DOHH2 (cell line): ENCODE measurements at regions not wholly inside any gene's neighbourhood (a gene's known extent, or its start where the extent isn't known, plus 50 kb on each side); places are given as distances from the start of the nearest gene placed in this dataset.

Experiments
- H3F3A ChIP-seq: fragments of 200-600 bp; sonication (generic), shearing (Covaris generic); 2 replicates; pipeline ENCODE4 v1.6.0; 2016; ENCODE audit warnings: antibody characterized with exemption, mild to moderate bottlenecking; ENCODE audit not compliant: control insufficient read depth, insufficient read depth
- H3K27ac ChIP-seq: fragments of 200-600 bp; sonication (generic); 2 replicates; pipeline ENCODE4 v1.5.1; 2014; ENCODE audit warnings: low read depth, mild to moderate bottlenecking, low read length, moderate library complexity
- H3K27me3 ChIP-seq: fragments of 200-600 bp; sonication (generic); 2 replicates; pipeline ENCODE4 v1.6.1; 2014; ENCODE audit warnings: mild to moderate bottlenecking, low read length, mixed read lengths; ENCODE audit not compliant: control insufficient read depth
- H3K36me3 ChIP-seq: fragments of 200-600 bp; sonication (generic); 2 replicates; pipeline ENCODE4 v1.6.1; 2014; ENCODE audit warnings: mild to moderate bottlenecking, low read length, moderate library complexity, mixed read lengths; ENCODE audit not compliant: control insufficient read depth
- H3K4me1 ChIP-seq: fragments of 200-600 bp; sonication (generic); 2 replicates; pipeline ENCODE4 v1.6.1; 2014; ENCODE audit warnings: mild to moderate bottlenecking, low read length, mixed read lengths; ENCODE audit not compliant: control insufficient read depth
- H3K4me2 ChIP-seq: fragments of 200-600 bp; sonication (generic); 2 replicates; pipeline ENCODE4 v1.6.0; 2014; ENCODE audit warnings: mild to moderate bottlenecking, low read length, moderate library complexity
- H3K4me3 ChIP-seq: fragments of 200-600 bp; sonication (generic); 2 replicates; pipeline ENCODE4 v1.5.1; 2014; ENCODE audit warnings: mild to moderate bottlenecking, low read length, mixed read lengths
- H3K79me2 ChIP-seq: fragments of 200-600 bp; sonication (generic); 2 replicates; pipeline ENCODE4 v1.6.1; 2014; ENCODE audit warnings: mild to moderate bottlenecking, low read length, mixed read lengths; ENCODE audit not compliant: control insufficient read depth
- H3K9me2 ChIP-seq: fragments of 200-600 bp; sonication (generic); replicated peaks from 2 replicates; pipeline ENCODE4 v1.6.1; 2014; ENCODE audit warnings: mild to moderate bottlenecking, low read length, mixed read lengths; ENCODE audit not compliant: control insufficient read depth
- H3K9me3 ChIP-seq: fragments of 200-600 bp; sonication (generic); 2 replicates; pipeline ENCODE4 v1.6.1; 2014; ENCODE audit warnings: antibody characterized with exemption, low read length, mixed read lengths; ENCODE audit not compliant: control insufficient read depth, insufficient read depth
- H4K20me1 ChIP-seq: fragments of 200-600 bp; sonication (generic); 2 replicates; pipeline ENCODE4 v1.6.0; 2014; ENCODE audit warnings: low read depth, mild to moderate bottlenecking, antibody characterized with exemption, low read length, moderate library complexity; ENCODE audit not compliant: control insufficient read depth, insufficient read depth
- EZH2phosphoT487 ChIP-seq: fragments of 200-600 bp; sonication (generic); IDR thresholded peaks from 2 replicates; pipeline ENCODE4 v1.6.1; 2017; ENCODE audit warnings: borderline replicate concordance, mild to moderate bottlenecking, antibody characterized with exemption, low read length, moderate library complexity, mixed read lengths
- TF ChIP-seq, protein P1 (sequence below): fragments of 200-600 bp; sonication (generic); IDR thresholded peaks from one replicate; pipeline ENCODE4 v1.5.1; 2014; ENCODE audit warnings: antibody characterized with exemption, mild to moderate bottlenecking, low read depth, low read length; ENCODE audit not compliant: poor library complexity, severe bottlenecking

DNA sequence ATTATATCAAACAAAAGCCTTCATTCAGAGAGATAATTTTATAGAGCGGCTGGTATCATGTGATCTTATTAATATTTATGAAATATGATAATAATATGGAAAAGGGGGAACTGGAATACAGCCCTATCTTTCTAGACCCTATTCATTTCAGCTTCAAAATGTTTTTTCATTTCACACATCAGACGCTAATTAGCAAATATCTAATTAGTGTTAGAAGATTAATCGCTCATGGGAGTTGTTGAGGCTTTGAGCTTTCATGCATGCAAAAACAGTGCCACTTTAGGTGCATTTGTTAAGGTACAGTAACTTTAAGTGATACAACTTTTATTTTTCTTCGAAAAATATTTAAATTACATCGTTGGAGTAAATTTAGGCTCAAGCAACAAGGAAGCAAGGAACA is 751.7 kb upstream of the WWC1 start:
- Histone ChIP-seq H3F3A (no peaks in the 10 kb centered on the region), H3K4me1 (no peaks in the 10 kb centered on the region), H3K9me3 (no peaks in the 10 kb centered on the region), H4K20me1 (no peaks in the 10 kb centered on the region), H3K4me2 (no peak overlapping the region), H3K36me3 (no peaks in the 10 kb centered on the region), H3K27me3 (no peaks in the 10 kb centered on the region), H3K9me2 (no peaks in the 10 kb centered on the region; the same call in 1 of the 2 replicates), H3K79me2 (no peaks in the 10 kb centered on the region), H3K27ac (no peak overlapping the region), H3K4me3 (no peak overlapping the region)
- TF ChIP-seq, protein P1, sequence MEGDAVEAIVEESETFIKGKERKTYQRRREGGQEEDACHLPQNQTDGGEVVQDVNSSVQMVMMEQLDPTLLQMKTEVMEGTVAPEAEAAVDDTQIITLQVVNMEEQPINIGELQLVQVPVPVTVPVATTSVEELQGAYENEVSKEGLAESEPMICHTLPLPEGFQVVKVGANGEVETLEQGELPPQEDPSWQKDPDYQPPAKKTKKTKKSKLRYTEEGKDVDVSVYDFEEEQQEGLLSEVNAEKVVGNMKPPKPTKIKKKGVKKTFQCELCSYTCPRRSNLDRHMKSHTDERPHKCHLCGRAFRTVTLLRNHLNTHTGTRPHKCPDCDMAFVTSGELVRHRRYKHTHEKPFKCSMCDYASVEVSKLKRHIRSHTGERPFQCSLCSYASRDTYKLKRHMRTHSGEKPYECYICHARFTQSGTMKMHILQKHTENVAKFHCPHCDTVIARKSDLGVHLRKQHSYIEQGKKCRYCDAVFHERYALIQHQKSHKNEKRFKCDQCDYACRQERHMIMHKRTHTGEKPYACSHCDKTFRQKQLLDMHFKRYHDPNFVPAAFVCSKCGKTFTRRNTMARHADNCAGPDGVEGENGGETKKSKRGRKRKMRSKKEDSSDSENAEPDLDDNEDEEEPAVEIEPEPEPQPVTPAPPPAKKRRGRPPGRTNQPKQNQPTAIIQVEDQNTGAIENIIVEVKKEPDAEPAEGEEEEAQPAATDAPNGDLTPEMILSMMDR: no peak
- no peak for TF ChIP-seq EZH2phosphoT487

DNA sequence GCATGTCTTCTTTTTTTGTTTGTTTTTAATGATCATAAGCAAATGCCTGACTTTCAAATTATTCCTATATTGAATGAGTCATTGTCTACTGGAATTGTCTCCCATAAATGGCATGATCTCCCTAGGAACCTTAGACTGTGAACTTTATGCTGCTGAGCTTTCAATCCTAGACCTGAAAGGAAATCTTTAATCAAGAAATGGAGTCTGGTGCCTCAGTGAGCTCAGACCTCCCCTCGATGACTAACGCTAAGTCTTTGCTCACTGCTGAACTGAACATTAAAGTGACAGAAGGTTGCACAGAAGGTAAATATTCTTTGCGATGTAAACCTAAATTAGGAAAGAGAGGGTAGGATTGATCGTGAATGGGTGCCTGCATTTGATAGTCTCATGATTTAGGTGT is 745.2 kb upstream of the WWC1 start:
- Histone ChIP-seq H3K27ac (no peak overlapping the region), H3K9me3 (no peaks in the 10 kb centered on the region), H4K20me1 (no peaks in the 10 kb centered on the region), H3K36me3 (no peaks in the 10 kb centered on the region), H3K4me3 (no peak overlapping the region), H3K79me2 (no peaks in the 10 kb centered on the region), H3F3A (no peaks in the 10 kb centered on the region), H3K4me2 (no peak overlapping the region), H3K4me1 (no peaks in the 10 kb centered on the region), H3K9me2 (no peaks in the 10 kb centered on the region; the same call in 1 of the 2 replicates), H3K27me3 (no peaks in the 10 kb centered on the region)
- TF ChIP-seq, protein P1: no peak
- no peak for TF ChIP-seq EZH2phosphoT487

DNA sequence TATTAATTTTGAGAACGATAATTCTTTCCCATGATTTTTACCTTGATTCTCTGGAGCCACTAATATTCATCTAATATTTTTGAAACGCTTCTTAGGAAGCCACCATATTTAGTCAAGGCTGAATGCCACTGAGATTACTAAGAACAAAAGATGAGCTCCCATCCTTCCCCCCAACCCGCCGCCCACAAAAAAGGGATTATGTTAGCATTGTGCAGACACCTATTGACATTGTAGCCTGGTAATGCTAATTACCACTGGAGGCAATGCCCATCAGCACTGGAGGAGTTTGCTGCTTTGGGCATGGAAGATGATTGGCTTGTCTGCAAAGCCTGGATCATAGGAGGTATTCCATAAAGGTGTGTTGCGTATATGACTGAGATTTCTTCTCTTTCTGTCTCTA is 739.1 kb upstream of the WWC1 start:
- H3K4me1 ChIP-seq: no peaks in the 10 kb centered on the region
- H3F3A ChIP-seq: no peaks in the 10 kb centered on the region
- H3K4me2 ChIP-seq: no peak overlapping the region
- no peaks in the 10 kb centered on the region for H3K9me2 ChIP-seq
- H3K4me3 ChIP-seq: no peak overlapping the region
- H3K36me3 ChIP-seq: no peaks in the 10 kb centered on the region
- TF ChIP-seq, protein P1: no peak
- no peak for TF ChIP-seq EZH2phosphoT487
- H3K27me3 ChIP-seq: no peaks in the 10 kb centered on the region
- no peaks in the 10 kb centered on the region for H3K9me3 ChIP-seq
- no peaks in the 10 kb centered on the region for H3K79me2 ChIP-seq
- H4K20me1 ChIP-seq: no peaks in the 10 kb centered on the region
- no peak overlapping the region for H3K27ac ChIP-seq

DNA sequence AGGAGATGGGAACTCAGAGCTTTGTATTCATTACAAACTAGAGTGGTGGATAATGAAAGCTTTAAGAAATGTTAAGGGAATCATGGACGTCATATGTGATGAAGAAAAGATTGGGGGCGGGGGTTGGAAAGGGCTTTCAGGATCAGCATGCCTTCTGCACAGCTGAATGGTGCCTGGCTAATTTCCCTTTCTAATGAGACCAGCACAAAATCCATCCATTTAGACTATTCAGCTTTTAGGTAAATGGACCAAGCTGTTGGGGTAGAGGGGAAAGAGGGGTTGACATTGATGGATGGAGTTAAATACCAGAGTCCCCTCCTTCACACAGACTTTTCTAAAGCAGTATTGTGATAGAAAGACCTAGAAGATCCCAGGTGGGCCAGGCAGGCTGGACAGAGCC is 737.9 kb upstream of the WWC1 start:
- Histone ChIP-seq H3K4me3 (no peak overlapping the region), H4K20me1 (no peaks in the 10 kb centered on the region), H3K36me3 (no peaks in the 10 kb centered on the region), H3K27me3 (no peaks in the 10 kb centered on the region), H3K9me2 (no peaks in the 10 kb centered on the region), H3K4me1 (no peaks in the 10 kb centered on the region), H3K4me2 (no peak overlapping the region), H3K9me3 (no peaks in the 10 kb centered on the region), H3F3A (no peaks in the 10 kb centered on the region), H3K79me2 (no peaks in the 10 kb centered on the region), H3K27ac (no peak overlapping the region)
- TF ChIP-seq, protein P1: no peak
- no peak for TF ChIP-seq EZH2phosphoT487
